ENCODE measurements at regions not wholly inside any gene's neighbourhood (a gene's known extent, or its start where the extent isn't known, plus 50 kb on each side); places are given as distances from the start of the nearest gene placed in this dataset.
"Not testable (repeated sequence)": the region's sequence is repeated elsewhere in the genome, so short reads cannot be mapped to it uniquely, and the experiment has no call there.

GRCh38 chr18:10149768-10150556, 236.1 kb downstream of the VAPA start:
- no peak for TF ChIP-seq CTCF (conservative IDR thresholded peaks at IDR 0.05; ENCODE audit: low read depth, low read length)

GRCh38 chr18:10150576-10150975, 236.8 kb downstream of the VAPA start:
- H3K4me3 ChIP-seq (ENCODE audit: low read depth, low read length); DNase-seq (ENCODE audit: low read depth): not testable (repeated sequence)

More at GRCh38 chr18:10149768-10150556, 236.1 kb downstream of the VAPA start:
- DNase-seq (ENCODE audit: low read depth) = no peak
- H3K4me3 ChIP-seq (ENCODE audit: low read depth, low read length) = no peak overlapping the region

- DNase-seq (ENCODE audit: low read depth) = no peak
- H3K4me3 ChIP-seq (ENCODE audit: low read depth, low read length) = no peak overlapping the region
- no peak for TF ChIP-seq CTCF (conservative IDR thresholded peaks at IDR 0.05; ENCODE audit: low read depth, low read length)
Observed at GRCh38 chr18:10152475-10152874, 238.7 kb downstream of the VAPA start.

- no peak overlapping the region for H3K4me3 ChIP-seq (ENCODE audit: low read depth, low read length)
- DNase-seq (ENCODE audit: low read depth) = no peak
- TF ChIP-seq CTCF (conservative IDR thresholded peaks at IDR 0.05; ENCODE audit: low read depth, low read length) = no peak
Observed at GRCh38 chr18:10153924-10154752, 240.3 kb downstream of the VAPA start.

- TF ChIP-seq CTCF (conservative IDR thresholded peaks at IDR 0.05; ENCODE audit: low read depth, low read length) = no peak
- DNase-seq (ENCODE audit: low read depth) = no peak
- no peak overlapping the region for H3K4me3 ChIP-seq (ENCODE audit: low read depth, low read length)
Observed at GRCh38 chr18:10157706-10158105, 243.9 kb downstream of the VAPA start.

- no peak for TF ChIP-seq CTCF (conservative IDR thresholded peaks at IDR 0.05; ENCODE audit: low read depth, low read length)
- no peak for DNase-seq (ENCODE audit: low read depth)
- no peak overlapping the region for H3K4me3 ChIP-seq (ENCODE audit: low read depth, low read length)
Observed at GRCh38 chr18:10160251-10160650, 246.4 kb downstream of the VAPA start.

- H3K4me3 ChIP-seq (ENCODE audit: low read depth, low read length) = no peak overlapping the region
- DNase-seq (ENCODE audit: low read depth) = no peak
- no peak for TF ChIP-seq CTCF (conservative IDR thresholded peaks at IDR 0.05; ENCODE audit: low read depth, low read length)
Observed at GRCh38 chr18:10161315-10161714, 247.5 kb downstream of the VAPA start.

Data from choroid plexus epithelial cell (primary cell).